ENCODE measurements at regions not wholly inside any gene's neighbourhood (a gene's known extent, or its start where the extent isn't known, plus 50 kb on each side); places are given as distances from the start of the nearest gene placed in this dataset.

DNA sequence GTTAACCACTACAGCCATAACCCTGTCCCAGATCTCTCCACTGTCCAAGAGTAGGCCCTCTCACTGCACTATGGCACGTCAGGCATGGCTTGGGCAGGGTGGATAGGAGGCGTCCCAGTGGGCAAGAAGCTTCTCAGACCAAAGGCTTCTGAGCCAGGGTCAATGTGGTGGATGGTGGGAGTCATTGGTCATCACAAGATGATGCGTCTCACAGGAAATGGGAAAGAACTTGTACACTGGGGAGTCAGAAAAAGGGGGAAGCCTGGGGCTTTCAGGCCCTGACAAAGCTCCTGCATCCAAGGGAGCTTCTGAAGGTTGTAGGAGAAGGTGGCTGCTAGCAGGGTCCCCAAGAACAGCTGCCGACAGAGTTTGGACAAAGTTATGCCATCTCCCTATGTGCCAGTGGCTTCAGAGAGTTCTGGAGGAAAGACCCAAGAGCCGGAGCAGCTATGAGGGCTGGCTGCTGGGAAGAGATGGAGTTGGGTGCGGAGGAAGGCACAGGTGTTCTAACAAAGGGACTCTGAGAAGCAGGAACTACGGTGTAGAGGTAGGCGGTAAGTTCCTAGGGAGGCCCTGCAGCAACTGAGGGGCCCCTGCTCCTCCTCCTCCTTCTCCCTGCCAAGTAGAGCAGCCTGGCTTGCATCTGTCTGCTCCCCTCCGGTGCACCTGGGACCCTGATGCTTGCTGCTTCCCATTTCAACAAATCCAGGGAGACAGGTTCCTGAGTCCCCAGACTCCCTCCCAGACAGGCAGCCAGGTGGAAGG lies 81.1 kb downstream of the ARL6IP4 start:
- Histone ChIP-seq H3K79me2 (ENCODE audit: control insufficient read depth, insufficient read depth, low read length) (no peaks in the 10 kb centered on the region), H2AFZ (ENCODE audit: low read depth, low read length) (no peak overlapping the region), H3K36me3 (ENCODE audit: control insufficient read depth in 2 of 2, extremely low read depth in 1 of 2, insufficient read depth in 2 of 2, low read length in 2 of 2) (no peaks in the 10 kb centered on the region), H3K27ac (ENCODE audit: insufficient read depth, low read depth, low read length) (no peak overlapping the region), H3K4me2 (ENCODE audit: insufficient read depth, low read length) (no peak overlapping the region), H3K9me3 (replicated peaks; ENCODE audit: control insufficient read depth, insufficient read depth, low read length) (no peaks in the 10 kb centered on the region), H3K4me3 (replicated peaks in 1 of 3; ENCODE audit: insufficient read depth in 1 of 3, low read depth in 1 of 3, low read length in 3 of 3) (no peak overlapping the region), H3K4me1 (ENCODE audit: control insufficient read depth, extremely low read depth, insufficient read depth, low read length) (peaks cover 3% of the 10 kb centered on the region), H3K9me1 (replicated peaks; ENCODE audit: control insufficient read depth, extremely low read depth, insufficient read depth, low read length) (no peaks in the 10 kb centered on the region), H3K9ac (replicated peaks; ENCODE audit: extremely low read depth, insufficient read depth, low read length) (no peak overlapping the region), H4K20me1 (replicated peaks; ENCODE audit: control insufficient read depth, extremely low read depth, insufficient read depth, low read length) (no peaks in the 10 kb centered on the region), H3K27me3 (ENCODE audit: control insufficient read depth in 2 of 2, insufficient read depth in 2 of 2, low read length in 2 of 2) (no peaks in the 10 kb centered on the region)
- CTCF ChIA-PET, result interaction anchor here (1.2 to 1.7 kb wide), 4 partner anchors 13 to 60 kb away, joined by 3 to 7 read pairs (median 4); no protein-coding TSS in a partner anchor
- BruUV-seq (replicated peaks), result no TSS peak
- POLR2A ChIA-PET, result no interaction called here
- TF ChIP-seq GATA2 (IDR thresholded peaks at IDR 0.05; ENCODE audit: insufficient read depth, insufficient read length, low read depth, low read length), result no peak
- TF ChIP-seq POLR2A (IDR thresholded peaks at IDR 0.05; ENCODE audit: low read depth, low read length), result no peak
- TF ChIP-seq EZH2 (IDR thresholded peaks at IDR 0.05; ENCODE audit: borderline replicate concordance, low read depth, low read length, severe bottlenecking), result no peak
- no peak for DNase-seq (ENCODE audit: low read depth, low spot score)
- FAIRE-seq, result no peak
- dilution Hi-C loops (cut with MboI; ENCODE audit: extremely low pct_ligation_motif_present, low sequenced_read_pairs) (no loop called here), intact Hi-C loops (cut with micrococcal nuclease) (no loop called here)

DNA sequence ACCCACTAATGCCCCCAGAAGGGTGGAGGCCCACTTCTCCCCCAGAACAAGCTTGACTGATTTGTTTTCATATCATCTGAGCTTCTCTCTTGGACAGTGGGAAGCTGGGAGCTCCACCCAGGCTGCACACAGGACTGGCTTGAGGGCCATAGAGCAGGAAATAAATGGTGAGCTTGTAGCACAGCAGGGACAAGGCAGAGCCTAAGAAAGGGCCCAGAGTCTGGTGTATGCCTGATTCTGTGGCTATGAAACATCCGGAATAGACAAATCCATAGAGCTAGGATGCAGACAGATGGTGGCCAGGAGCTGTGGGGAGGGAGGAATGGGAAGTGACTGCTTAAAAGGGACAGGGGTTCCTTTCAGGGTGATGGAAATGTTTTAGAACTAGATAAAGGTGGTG lies 79.0 kb downstream of the ARL6IP4 start:
- no TSS peak for BruUV-seq (replicated peaks)
- H3K9me1 ChIP-seq (replicated peaks; ENCODE audit: control insufficient read depth, extremely low read depth, insufficient read depth, low read length), result no peaks in the 10 kb centered on the region
- H3K79me2 ChIP-seq (ENCODE audit: control insufficient read depth, insufficient read depth, low read length), result no peaks in the 10 kb centered on the region
- no peaks in the 10 kb centered on the region for H4K20me1 ChIP-seq (replicated peaks; ENCODE audit: control insufficient read depth, extremely low read depth, insufficient read depth, low read length)
- TF ChIP-seq EZH2 (IDR thresholded peaks at IDR 0.05; ENCODE audit: borderline replicate concordance, low read depth, low read length, severe bottlenecking) (no peak), FOS (IDR thresholded peaks at IDR 0.05; ENCODE audit: borderline replicate concordance, insufficient read depth, low read length) (no peak), MYC (IDR thresholded peaks at IDR 0.05; ENCODE audit: low read depth, low read length) (no peak), GATA2 (IDR thresholded peaks at IDR 0.05; ENCODE audit: insufficient read depth, insufficient read length, low read depth, low read length) (no peak), POLR2AphosphoS5 (IDR thresholded peaks at IDR 0.05; ENCODE audit: insufficient read depth, low read depth, low read length) (no peak), POLR2A (IDR thresholded peaks at IDR 0.05; ENCODE audit: low read depth, low read length) (no peak), JUN (IDR thresholded peaks at IDR 0.05; ENCODE audit: borderline replicate concordance, insufficient read depth, insufficient read length, low read depth) (no peak)
- TF ChIP-seq, protein P1, sequence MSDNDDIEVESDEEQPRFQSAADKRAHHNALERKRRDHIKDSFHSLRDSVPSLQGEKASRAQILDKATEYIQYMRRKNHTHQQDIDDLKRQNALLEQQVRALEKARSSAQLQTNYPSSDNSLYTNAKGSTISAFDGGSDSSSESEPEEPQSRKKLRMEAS (IDR thresholded peaks at IDR 0.05; ENCODE audit: insufficient read depth, insufficient read length), result no peak
- TF ChIP-seq, protein P2, sequence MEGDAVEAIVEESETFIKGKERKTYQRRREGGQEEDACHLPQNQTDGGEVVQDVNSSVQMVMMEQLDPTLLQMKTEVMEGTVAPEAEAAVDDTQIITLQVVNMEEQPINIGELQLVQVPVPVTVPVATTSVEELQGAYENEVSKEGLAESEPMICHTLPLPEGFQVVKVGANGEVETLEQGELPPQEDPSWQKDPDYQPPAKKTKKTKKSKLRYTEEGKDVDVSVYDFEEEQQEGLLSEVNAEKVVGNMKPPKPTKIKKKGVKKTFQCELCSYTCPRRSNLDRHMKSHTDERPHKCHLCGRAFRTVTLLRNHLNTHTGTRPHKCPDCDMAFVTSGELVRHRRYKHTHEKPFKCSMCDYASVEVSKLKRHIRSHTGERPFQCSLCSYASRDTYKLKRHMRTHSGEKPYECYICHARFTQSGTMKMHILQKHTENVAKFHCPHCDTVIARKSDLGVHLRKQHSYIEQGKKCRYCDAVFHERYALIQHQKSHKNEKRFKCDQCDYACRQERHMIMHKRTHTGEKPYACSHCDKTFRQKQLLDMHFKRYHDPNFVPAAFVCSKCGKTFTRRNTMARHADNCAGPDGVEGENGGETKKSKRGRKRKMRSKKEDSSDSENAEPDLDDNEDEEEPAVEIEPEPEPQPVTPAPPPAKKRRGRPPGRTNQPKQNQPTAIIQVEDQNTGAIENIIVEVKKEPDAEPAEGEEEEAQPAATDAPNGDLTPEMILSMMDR (IDR thresholded peaks at IDR 0.05; ENCODE audit: extremely low read depth in 1 of 2, insufficient read depth in 1 of 2, low read depth in 1 of 2, low read length in 2 of 2), result no peak
- no peak for FAIRE-seq
- H2AFZ ChIP-seq (ENCODE audit: low read depth, low read length), result no peak overlapping the region
- no peaks in the 10 kb centered on the region for H3K9me3 ChIP-seq (replicated peaks; ENCODE audit: control insufficient read depth, insufficient read depth, low read length)
- H3K27ac ChIP-seq (ENCODE audit: insufficient read depth, low read depth, low read length), result no peak overlapping the region
- POLR2A ChIA-PET, result no interaction called here
- CTCF ChIA-PET, result interaction anchor here (1.1 to 2.7 kb wide), 10 partner anchors 10 to 179 kb away, joined by 3 to 20 read pairs (median 4); no protein-coding TSS in a partner anchor
- dilution Hi-C loops (cut with MboI; ENCODE audit: extremely low pct_ligation_motif_present, low sequenced_read_pairs), result no loop called here
- no peak overlapping the region for H3K9ac ChIP-seq (replicated peaks; ENCODE audit: extremely low read depth, insufficient read depth, low read length)
- H3K4me3 ChIP-seq (replicated peaks in 1 of 3; ENCODE audit: insufficient read depth in 1 of 3, low read depth in 1 of 3, low read length in 3 of 3), result no peak overlapping the region
- H3K4me2 ChIP-seq (ENCODE audit: insufficient read depth, low read length), result no peak overlapping the region
- intact Hi-C loops (cut with micrococcal nuclease), result no loop called here
- H3K27me3 ChIP-seq (ENCODE audit: control insufficient read depth in 2 of 2, insufficient read depth in 2 of 2, low read length in 2 of 2), result no peaks in the 10 kb centered on the region
- DNase-seq (ENCODE audit: low read depth, low spot score), result no peak
- peaks cover 3% of the 10 kb centered on the region for H3K4me1 ChIP-seq (ENCODE audit: control insufficient read depth, extremely low read depth, insufficient read depth, low read length)
- H3K36me3 ChIP-seq (ENCODE audit: control insufficient read depth in 2 of 2, extremely low read depth in 1 of 2, insufficient read depth in 2 of 2, low read length in 2 of 2), result no peaks in the 10 kb centered on the region

Data from endothelial cell of umbilical vein (primary cell).